ENCODE measurements at regions not wholly inside any gene's neighbourhood (a gene's known extent, or its start where the extent isn't known, plus 50 kb on each side); places are given as distances from the start of the nearest gene placed in this dataset.

DNA sequence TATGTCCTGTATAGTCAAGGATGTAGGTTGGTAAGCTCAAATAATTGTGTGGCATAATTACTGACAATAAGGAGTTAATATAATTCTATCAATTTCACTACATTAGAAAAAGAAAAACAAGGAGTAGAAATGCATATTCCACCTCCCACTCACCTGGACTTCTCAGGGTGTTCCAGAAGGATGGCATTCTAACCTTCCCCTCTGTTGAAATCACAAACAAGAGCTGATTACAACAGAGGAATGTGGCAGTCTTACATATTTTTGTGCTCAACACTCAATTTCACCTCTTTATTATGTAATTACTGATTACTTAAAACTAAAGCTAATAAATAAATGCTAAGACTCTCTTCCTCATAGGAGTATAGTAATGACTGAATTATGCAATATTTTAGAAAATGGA lies 745.3 kb downstream of the DTWD2 start:
- TF ChIP-seq CTCF (IDR thresholded peaks at IDR 0.05) = no peak
- no peak for TF ChIP-seq POLR2A (IDR thresholded peaks at IDR 0.05)

Data from Peyer's patch (tissue), 4 donors.